C4-2B (cell line): ENCODE measurements at regions not wholly inside any gene's neighbourhood (a gene's known extent, or its start where the extent isn't known, plus 50 kb on each side); places are given as distances from the start of the nearest gene placed in this dataset.

ENCODE experiments used
- CTCF ChIP-seq: fragments of 450-650 bp; conservative IDR thresholded peaks from 2 replicates; pipeline ENCODE4 v1.5.1; 2017; ENCODE audit warnings: mild to moderate bottlenecking
- ZFX ChIP-seq: fragments of 450-650 bp; IDR thresholded peaks from 2 replicates; pipeline ENCODE4 v1.6.1; 2017

DNA sequence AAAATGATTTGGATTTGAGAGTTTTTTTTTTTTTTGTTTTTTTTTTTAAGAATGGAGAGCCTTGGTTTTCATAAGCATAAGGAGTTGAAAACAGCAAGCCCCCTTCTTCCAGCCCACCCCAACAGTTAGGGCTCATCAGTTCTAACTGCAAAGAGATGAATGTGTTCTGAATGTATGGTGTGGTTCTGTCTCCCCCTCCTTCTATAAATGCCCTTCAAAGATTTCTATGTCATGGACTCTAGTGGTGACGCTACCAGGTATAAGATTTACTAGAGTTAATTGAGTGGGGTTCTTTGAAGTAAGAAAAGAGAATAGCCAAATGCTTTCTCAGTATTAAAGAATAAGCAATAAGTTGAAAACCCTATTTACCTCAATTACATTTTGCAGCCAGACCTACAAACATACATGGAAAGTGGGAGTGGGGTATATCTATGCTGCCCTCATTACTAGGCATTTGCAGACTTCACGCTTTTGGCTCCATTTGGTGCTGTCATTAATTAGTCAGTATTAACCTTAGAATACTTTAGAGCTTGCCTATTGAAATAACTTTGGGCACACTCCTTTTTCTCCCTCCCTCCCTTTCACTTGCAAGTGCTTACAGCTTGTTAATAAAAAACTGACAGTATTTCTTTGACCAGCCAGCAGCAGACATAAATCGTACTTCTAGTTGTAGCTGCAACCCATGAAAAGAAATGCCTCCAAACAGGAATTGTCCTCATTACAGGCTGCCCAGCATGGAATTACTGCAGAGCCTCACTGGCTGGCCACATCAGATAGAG lies 667.2 kb upstream of the ZNF608 start:
- no peak for TF ChIP-seq CTCF
- TF ChIP-seq ZFX: no peak
